ENCODE measurements at regions not wholly inside any gene's neighbourhood (a gene's known extent, or its start where the extent isn't known, plus 50 kb on each side); places are given as distances from the start of the nearest gene placed in this dataset.

DNA sequence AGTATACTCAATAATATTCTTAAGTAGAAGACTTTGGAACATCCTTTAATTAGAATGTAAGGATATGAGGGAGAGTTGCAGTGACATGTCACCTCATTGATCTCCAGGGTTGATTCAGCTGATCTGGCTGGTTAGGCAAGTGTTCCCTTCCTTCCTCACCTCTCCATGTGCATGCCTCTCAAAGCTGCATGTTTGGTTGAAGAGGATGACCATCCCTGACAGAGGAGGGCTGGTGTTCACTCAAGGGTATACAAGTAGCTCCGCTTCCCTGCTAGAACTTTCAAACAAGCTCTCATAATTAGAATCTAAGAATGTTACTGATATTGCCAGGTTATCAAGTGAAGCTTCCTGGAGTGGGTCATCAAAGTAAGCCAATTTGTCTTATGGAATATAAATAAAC is 341.1 kb upstream of the FLRT2 start:
- TF ChIP-seq POLR2AphosphoS5 (IDR thresholded peaks at IDR 0.05) (no peak), EP300 (IDR thresholded peaks at IDR 0.05) (no peak)
- TF ChIP-seq, protein P1, sequence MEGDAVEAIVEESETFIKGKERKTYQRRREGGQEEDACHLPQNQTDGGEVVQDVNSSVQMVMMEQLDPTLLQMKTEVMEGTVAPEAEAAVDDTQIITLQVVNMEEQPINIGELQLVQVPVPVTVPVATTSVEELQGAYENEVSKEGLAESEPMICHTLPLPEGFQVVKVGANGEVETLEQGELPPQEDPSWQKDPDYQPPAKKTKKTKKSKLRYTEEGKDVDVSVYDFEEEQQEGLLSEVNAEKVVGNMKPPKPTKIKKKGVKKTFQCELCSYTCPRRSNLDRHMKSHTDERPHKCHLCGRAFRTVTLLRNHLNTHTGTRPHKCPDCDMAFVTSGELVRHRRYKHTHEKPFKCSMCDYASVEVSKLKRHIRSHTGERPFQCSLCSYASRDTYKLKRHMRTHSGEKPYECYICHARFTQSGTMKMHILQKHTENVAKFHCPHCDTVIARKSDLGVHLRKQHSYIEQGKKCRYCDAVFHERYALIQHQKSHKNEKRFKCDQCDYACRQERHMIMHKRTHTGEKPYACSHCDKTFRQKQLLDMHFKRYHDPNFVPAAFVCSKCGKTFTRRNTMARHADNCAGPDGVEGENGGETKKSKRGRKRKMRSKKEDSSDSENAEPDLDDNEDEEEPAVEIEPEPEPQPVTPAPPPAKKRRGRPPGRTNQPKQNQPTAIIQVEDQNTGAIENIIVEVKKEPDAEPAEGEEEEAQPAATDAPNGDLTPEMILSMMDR (IDR thresholded peaks at IDR 0.05), result no peak
